ENCODE measurements at regions not wholly inside any gene's neighbourhood (a gene's known extent, or its start where the extent isn't known, plus 50 kb on each side); places are given as distances from the start of the nearest gene placed in this dataset.

GRCh38 chr6:20313960-20314530, 87.6 kb upstream of the E2F3 start:
- DNase-seq: no peak

GRCh38 chr6:20314866-20315845, 86.5 kb upstream of the E2F3 start:
- no peak for DNase-seq

- no peak for DNase-seq
Measured at GRCh38 chr6:20317430-20317829, 84.2 kb upstream of the E2F3 start.

- DNase-seq: no peak
Measured at GRCh38 chr6:20318851-20319387, 82.8 kb upstream of the E2F3 start.

GRCh38 chr6:20319520-20320357, 81.9 kb upstream of the E2F3 start:
- DNase-seq: no peak

GRCh38 chr6:20325641-20326421, 75.8 kb upstream of the E2F3 start:
- DNase-seq: no peak

- DNase-seq: no peak
Measured at GRCh38 chr6:20326422-20326728, 75.3 kb upstream of the E2F3 start.

- no peak for DNase-seq
Measured at GRCh38 chr6:20327141-20327540, 74.5 kb upstream of the E2F3 start.

- DNase-seq: no peak
Measured at GRCh38 chr6:20328266-20328923, 73.3 kb upstream of the E2F3 start.

- no peak for DNase-seq
Measured at GRCh38 chr6:20328924-20329300, 72.8 kb upstream of the E2F3 start.

GRCh38 chr6:20331042-20331441, 70.6 kb upstream of the E2F3 start:
- DNase-seq: no peak

GRCh38 chr6:20331625-20332024, 70.1 kb upstream of the E2F3 start:
- no peak for DNase-seq

GRCh38 chr6:20332441-20333006, 69.2 kb upstream of the E2F3 start:
- no peak for DNase-seq

- DNase-seq: no peak
Measured at GRCh38 chr6:20333721-20334269, 67.9 kb upstream of the E2F3 start.

GRCh38 chr6:20334334-20334733, 67.3 kb upstream of the E2F3 start:
- DNase-seq: no peak

- no peak for DNase-seq
Measured at GRCh38 chr6:20334962-20335361, 66.7 kb upstream of the E2F3 start.

GRCh38 chr6:20335872-20336271, 65.8 kb upstream of the E2F3 start:
- no peak for DNase-seq

GRCh38 chr6:20338156-20338555, 63.5 kb upstream of the E2F3 start:
- no peak for DNase-seq

- DNase-seq: no peak
Measured at GRCh38 chr6:20340068-20340848, 61.4 kb upstream of the E2F3 start.

- DNase-seq: no peak
Measured at GRCh38 chr6:20341096-20341495, 60.6 kb upstream of the E2F3 start.

- no peak for DNase-seq
Measured at GRCh38 chr6:20341564-20341963, 60.1 kb upstream of the E2F3 start.
